Endothelial cell of umbilical vein (primary cell): ENCODE measurements at regions not wholly inside any gene's neighbourhood (a gene's known extent, or its start where the extent isn't known, plus 50 kb on each side); places are given as distances from the start of the nearest gene placed in this dataset.

Experiments
- CTCF ChIP-seq, 2 donors: IDR thresholded peaks; 1 replicate in 1 of 2; 2 replicates in 1 of 2; pipeline ENCODE4 v1.5.1; 2011; ENCODE audit warnings: low read length in 2 of 2, mild to moderate bottlenecking in 2 of 2, moderate library complexity in 2 of 2, control low read depth in 1 of 2, inconsistent platforms in 1 of 2, low read depth in 1 of 2; ENCODE audit not compliant: insufficient read depth in 1 of 2; ENCODE audit errors: extremely low read depth in 1 of 2
- POLR2A ChIP-seq: IDR thresholded peaks from 2 replicates; pipeline ENCODE4 v1.6.1; 2012; ENCODE audit warnings: low read depth, mild to moderate bottlenecking, control low read depth, low read length
- POLR2AphosphoS5 ChIP-seq: IDR thresholded peaks from 2 replicates; pipeline ENCODE4 v1.6.1; 2012; ENCODE audit warnings: low read depth, mild to moderate bottlenecking, control low read depth, low read length, moderate library complexity; ENCODE audit not compliant: insufficient read depth

GRCh38 chr3:107212618-107213017, 164.6 kb upstream of the CCDC54 start:
- TF ChIP-seq CTCF (IDR thresholded peaks at IDR 0.05; ENCODE audit: extremely low read depth in 1 of 2, insufficient read depth in 1 of 2, low read depth in 1 of 2, low read length in 2 of 2) (no peak), POLR2A (no peak), POLR2AphosphoS5 (no peak)
